GM18873 (cell line): ENCODE measurements at regions not wholly inside any gene's neighbourhood (a gene's known extent, or its start where the extent isn't known, plus 50 kb on each side); places are given as distances from the start of the nearest gene placed in this dataset.

Source experiments
- ATAC-seq: cut with Tn5 transposase; IDR thresholded peaks from one replicate; pipeline ENCODE4 v1.9.1; 2021; ENCODE audit warnings: mild to moderate bottlenecking, moderate library complexity, moderate number of reproducible peaks; ENCODE audit not compliant: unreplicated experiment, low FRiP score

GRCh38 chr2:160838691-160839090 lies 321.5 kb upstream of the TANK start:
- no peak for ATAC-seq

GRCh38 chr2:160842286-160842685 lies 317.9 kb upstream of the TANK start:
- ATAC-seq, result no peak

GRCh38 chr2:160859096-160859495 lies 301.1 kb upstream of the TANK start:
- ATAC-seq, result no peak

GRCh38 chr2:160862226-160862625 lies 298.0 kb upstream of the TANK start:
- ATAC-seq, result no peak

GRCh38 chr2:160868891-160869290 lies 291.3 kb upstream of the TANK start:
- no peak for ATAC-seq

GRCh38 chr2:160869411-160869810 lies 290.8 kb upstream of the TANK start:
- no peak for ATAC-seq

- ATAC-seq, result no peak
These were observed 289.3 kb upstream of the TANK start for GRCh38 chr2:160870729-160871465.

GRCh38 chr2:160871953-160872352 lies 288.3 kb upstream of the TANK start:
- no peak for ATAC-seq

- ATAC-seq, result no peak
These were observed 284.2 kb upstream of the TANK start for GRCh38 chr2:160876029-160876428.

GRCh38 chr2:160876765-160877164 lies 283.5 kb upstream of the TANK start:
- no peak for ATAC-seq

- ATAC-seq, result no peak
These were observed 281.6 kb upstream of the TANK start for GRCh38 chr2:160878618-160879017.

GRCh38 chr2:160882906-160883305 lies 277.3 kb upstream of the TANK start:
- no peak for ATAC-seq

GRCh38 chr2:160884056-160884455 lies 276.2 kb upstream of the TANK start:
- no peak for ATAC-seq

- ATAC-seq, result no peak
These were observed 270.6 kb upstream of the TANK start for GRCh38 chr2:160889439-160890170.

GRCh38 chr2:160890667-160891352 lies 269.4 kb upstream of the TANK start:
- ATAC-seq, result no peak

- ATAC-seq, result no peak
These were observed 268.9 kb upstream of the TANK start for GRCh38 chr2:160891353-160891740.

GRCh38 chr2:160892204-160892603 lies 268.0 kb upstream of the TANK start:
- ATAC-seq, result no peak

GRCh38 chr2:160893581-160893980 lies 266.6 kb upstream of the TANK start:
- no peak for ATAC-seq

- ATAC-seq, result no peak
These were observed 261.5 kb upstream of the TANK start for GRCh38 chr2:160898581-160899307.

GRCh38 chr2:160901613-160902012 lies 258.6 kb upstream of the TANK start:
- ATAC-seq, result no peak

GRCh38 chr2:160905862-160906261 lies 254.4 kb upstream of the TANK start:
- ATAC-seq, result no peak
